AG09309 (cell line): ENCODE measurements at regions not wholly inside any gene's neighbourhood (a gene's known extent, or its start where the extent isn't known, plus 50 kb on each side); places are given as distances from the start of the nearest gene placed in this dataset.
"Not testable (repeated sequence)": the region's sequence is repeated elsewhere in the genome, so short reads cannot be mapped to it uniquely, and the experiment has no call there.

Experiments used
- DNase-seq: peaks from one replicate; pipeline ENCODE4 v3.0.0-alpha.2; 2010; ENCODE audit warnings: low read depth
- H3K4me3 ChIP-seq: 2 replicates; pipeline ENCODE4 v1.5.1; 2011; ENCODE audit warnings: mild to moderate bottlenecking, low read depth, low read length, moderate library complexity; ENCODE audit not compliant: control insufficient read depth
- CTCF ChIP-seq: IDR thresholded peaks from 2 replicates; pipeline ENCODE4 v1.5.1; 2011; ENCODE audit warnings: mild to moderate bottlenecking, low read depth, low read length, inconsistent platforms; ENCODE audit not compliant: insufficient read depth, control insufficient read depth; ENCODE audit errors: missing control alignments

GRCh38 chr12:32010631-32011336 lies 51.6 kb downstream of the RESF1 start:
- no peak for DNase-seq
- no peak overlapping the region for H3K4me3 ChIP-seq
- no peak for TF ChIP-seq CTCF

- H3K4me3 ChIP-seq = no peak overlapping the region
- DNase-seq = no peak
- TF ChIP-seq CTCF = no peak
These were observed 53.1 kb downstream of the RESF1 start for GRCh38 chr12:32012249-32012785.

- DNase-seq = no peak
- no peak overlapping the region for H3K4me3 ChIP-seq
- no peak for TF ChIP-seq CTCF
These were observed 55.8 kb downstream of the RESF1 start for GRCh38 chr12:32015036-32015435.

- no peak for TF ChIP-seq CTCF
- no peak overlapping the region for H3K4me3 ChIP-seq
- no peak for DNase-seq
These were observed 57.7 kb downstream of the RESF1 start for GRCh38 chr12:32016680-32017482.

GRCh38 chr12:32021346-32021773 lies 62.1 kb downstream of the RESF1 start:
- TF ChIP-seq CTCF = no peak
- DNase-seq = no peak
- no peak overlapping the region for H3K4me3 ChIP-seq

- DNase-seq, H3K4me3 ChIP-seq: not testable (repeated sequence)
These were observed 63.2 kb downstream of the RESF1 start for GRCh38 chr12:32022387-32022786.

GRCh38 chr12:32023861-32024260 lies 64.6 kb downstream of the RESF1 start:
- H3K4me3 ChIP-seq, DNase-seq: not testable (repeated sequence)
